Caco-2 (cell line): ENCODE measurements at regions not wholly inside any gene's neighbourhood (a gene's known extent, or its start where the extent isn't known, plus 50 kb on each side); places are given as distances from the start of the nearest gene placed in this dataset.

Experiments used
- BruUV-seq: library from RNA; stranded (reverse); fragments of 400-500 nt; replicated peaks from 2 replicates; lab custom pipeline; 2021; lab: Mats Ljungman, UMichigan
- CTCF ChIA-PET: fragments of 300-600 bp; sonication (Branson Sonifier 250); formaldehyde crosslinking; loops from one replicate; lab custom pipeline; 2022; ENCODE audit warnings: antibody characterized with exemption; lab: Charles Lee
- POLR2A ChIA-PET: fragments of 300-600 bp; sonication (Branson Sonifier 250); formaldehyde crosslinking; loops from one replicate; lab custom pipeline; 2022; ENCODE audit warnings: antibody characterized with exemption; lab: Charles Lee
- DNase-seq, 2 experiments: peaks; one replicate each; pipeline versions ENCODE4 v3.0.0 to v3.0.0-alpha.2; 2020 to 2022
- H3K27me3 ChIP-seq: replicated peaks from 2 replicates; pipeline ENCODE4 v1.6.0; 2011; ENCODE audit warnings: low read length; ENCODE audit not compliant: control insufficient read depth, insufficient read depth
- H3K36me3 ChIP-seq: 2 replicates; pipeline ENCODE4 v1.5.1; 2011; ENCODE audit warnings: low read length; ENCODE audit not compliant: control insufficient read depth, insufficient read depth
- H3K4me1 ChIP-seq: fragments of 250-450 bp; sonication (Bioruptor Pico); 2 replicates; pipeline ENCODE4 v1.5.1; 2020; ENCODE audit warnings: mild to moderate bottlenecking
- H3K4me3 ChIP-seq: 2 replicates; pipeline ENCODE4 v1.5.1; 2011; ENCODE audit warnings: low read depth, mild to moderate bottlenecking, control low read depth, low read length
- H3K9me3 ChIP-seq: fragments of 250-450 bp; sonication (Bioruptor Pico); 2 replicates; pipeline ENCODE4 v1.5.1; 2020; ENCODE audit warnings: mild to moderate bottlenecking, moderate library complexity
- H3K27ac Mint-ChIP-seq: one replicate; pipeline ENCODE4 v1.8.0; 2022; ENCODE audit warnings: mixed read lengths; ENCODE audit not compliant: unreplicated experiment
- H3K27me3 Mint-ChIP-seq: one replicate; pipeline ENCODE4 v1.8.0; 2022; ENCODE audit warnings: mixed read lengths; ENCODE audit not compliant: insufficient read depth, unreplicated experiment
- H3K36me3 Mint-ChIP-seq: one replicate; pipeline ENCODE4 v1.8.0; 2022; ENCODE audit warnings: mild to moderate bottlenecking, mixed read lengths; ENCODE audit not compliant: insufficient read depth, unreplicated experiment
- H3K4me1 Mint-ChIP-seq: one replicate; pipeline ENCODE4 v1.8.0; 2022; ENCODE audit warnings: low read depth, mixed read lengths; ENCODE audit not compliant: unreplicated experiment
- H3K4me3 Mint-ChIP-seq: one replicate; pipeline ENCODE4 v1.8.0; 2022; ENCODE audit warnings: mild to moderate bottlenecking, moderate library complexity, mixed read lengths; ENCODE audit not compliant: unreplicated experiment
- H3K9me3 Mint-ChIP-seq: one replicate; pipeline ENCODE4 v1.8.0; 2022; ENCODE audit warnings: mixed read lengths; ENCODE audit not compliant: unreplicated experiment
- CTCF ChIP-seq, 2 experiments: fragments of 200-600 bp in 1 of 2; IDR thresholded peaks; 1 replicate in 1 of 2; 2 replicates in 1 of 2; pipeline versions ENCODE4 v1.5.1 to v1.8.0; 2011 to 2022; ENCODE audit warnings: antibody characterized with exemption in 1 of 2, control low read depth in 1 of 2, inconsistent platforms in 1 of 2, low read depth in 1 of 2, low read length in 1 of 2, mild to moderate bottlenecking in 1 of 2, moderate library complexity in 1 of 2; ENCODE audit not compliant: insufficient read depth in 1 of 2, severe bottlenecking in 1 of 2, unreplicated experiment in 1 of 2
- intact Hi-C: fragments of 100-400 bp; cut with micrococcal nuclease; formaldehyde crosslinking; loops from one replicate; pipeline ENCODE4 v1.10.0; 2022; ENCODE audit not compliant: unreplicated experiment

GRCh38 chr4:127237581-127237980 lies 395.2 kb upstream of the INTU start:
- Mint-ChIP-seq H3K4me3 (no peak overlapping the region), H3K27me3 (no peaks in the 10 kb centered on the region), H3K4me1 (no peaks in the 10 kb centered on the region), H3K9me3 (no peaks in the 10 kb centered on the region), H3K36me3 (no peaks in the 10 kb centered on the region), H3K27ac (no peak overlapping the region)
- no TSS peak for BruUV-seq
- POLR2A ChIA-PET: no interaction called here
- Histone ChIP-seq H3K4me1 (no peaks in the 10 kb centered on the region), H3K36me3 (no peaks in the 10 kb centered on the region), H3K9me3 (no peaks in the 10 kb centered on the region), H3K4me3 (no peak overlapping the region), H3K27me3 (no peaks in the 10 kb centered on the region)
- intact Hi-C loops: no loop called here
- CTCF ChIA-PET: no interaction called here
- TF ChIP-seq CTCF (IDR thresholded peaks at IDR 0.05; ENCODE audit: insufficient read depth in 1 of 2, low read depth in 1 of 2, low read length in 1 of 2, severe bottlenecking in 1 of 2, unreplicated experiment in 1 of 2): no peak
- no peak for DNase-seq

GRCh38 chr4:127238956-127239475 lies 393.7 kb upstream of the INTU start:
- Histone ChIP-seq H3K4me1 (no peaks in the 10 kb centered on the region), H3K9me3 (no peaks in the 10 kb centered on the region), H3K4me3 (no peak overlapping the region), H3K36me3 (no peaks in the 10 kb centered on the region), H3K27me3 (no peaks in the 10 kb centered on the region)
- BruUV-seq: no TSS peak
- intact Hi-C loops: no loop called here
- Mint-ChIP-seq H3K4me1 (no peaks in the 10 kb centered on the region), H3K27ac (no peak overlapping the region), H3K4me3 (no peak overlapping the region), H3K27me3 (no peaks in the 10 kb centered on the region), H3K9me3 (no peaks in the 10 kb centered on the region), H3K36me3 (no peaks in the 10 kb centered on the region)
- ChIA-PET POLR2A (no interaction called here), CTCF (no interaction called here)
- no peak for TF ChIP-seq CTCF (IDR thresholded peaks at IDR 0.05; ENCODE audit: insufficient read depth in 1 of 2, low read depth in 1 of 2, low read length in 1 of 2, severe bottlenecking in 1 of 2, unreplicated experiment in 1 of 2)
- no peak for DNase-seq

- Mint-ChIP-seq H3K27ac (no peak overlapping the region), H3K4me3 (no peak overlapping the region), H3K36me3 (no peaks in the 10 kb centered on the region), H3K27me3 (no peaks in the 10 kb centered on the region), H3K9me3 (no peaks in the 10 kb centered on the region), H3K4me1 (no peaks in the 10 kb centered on the region)
- H3K36me3 ChIP-seq: no peaks in the 10 kb centered on the region
- intact Hi-C loops: no loop called here
- H3K4me1 ChIP-seq: no peaks in the 10 kb centered on the region
- DNase-seq: no peak
- no peaks in the 10 kb centered on the region for H3K27me3 ChIP-seq
- TF ChIP-seq CTCF (IDR thresholded peaks at IDR 0.05; ENCODE audit: insufficient read depth in 1 of 2, low read depth in 1 of 2, low read length in 1 of 2, severe bottlenecking in 1 of 2, unreplicated experiment in 1 of 2): no peak
- ChIA-PET POLR2A (no interaction called here), CTCF (no interaction called here)
- no peaks in the 10 kb centered on the region for H3K9me3 ChIP-seq
- H3K4me3 ChIP-seq: no peak overlapping the region
- no TSS peak for BruUV-seq
These were observed 392.6 kb upstream of the INTU start for GRCh38 chr4:127239902-127240763.
